ENCODE measurements at regions not wholly inside any gene's neighbourhood (a gene's known extent, or its start where the extent isn't known, plus 50 kb on each side); places are given as distances from the start of the nearest gene placed in this dataset.

DNA sequence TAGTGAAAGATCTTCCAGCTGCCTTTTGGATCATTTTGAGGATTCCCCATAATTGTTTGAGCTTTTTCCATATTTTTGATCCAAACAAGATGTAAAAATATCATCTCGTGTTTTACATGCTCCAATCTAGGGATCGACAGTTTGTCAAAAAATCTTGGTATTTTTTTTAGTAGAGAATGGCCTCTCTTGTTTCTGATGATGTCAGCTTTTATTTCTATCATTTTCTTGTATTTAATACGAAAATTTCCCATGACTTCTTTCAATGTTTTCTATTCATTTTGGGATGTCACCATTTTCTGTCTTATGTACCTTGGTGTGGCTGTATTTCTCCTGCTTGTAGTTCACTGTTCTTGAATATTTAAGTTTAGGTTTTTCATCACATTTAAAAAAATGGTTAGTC lies 812.0 kb upstream of the NCAM2 start (continued):
- peak; percentile 39 for TF ChIP-seq C11orf30 (IDR thresholded peaks at IDR 0.05; ENCODE audit: low read depth)
- TF ChIP-seq, protein P1, sequence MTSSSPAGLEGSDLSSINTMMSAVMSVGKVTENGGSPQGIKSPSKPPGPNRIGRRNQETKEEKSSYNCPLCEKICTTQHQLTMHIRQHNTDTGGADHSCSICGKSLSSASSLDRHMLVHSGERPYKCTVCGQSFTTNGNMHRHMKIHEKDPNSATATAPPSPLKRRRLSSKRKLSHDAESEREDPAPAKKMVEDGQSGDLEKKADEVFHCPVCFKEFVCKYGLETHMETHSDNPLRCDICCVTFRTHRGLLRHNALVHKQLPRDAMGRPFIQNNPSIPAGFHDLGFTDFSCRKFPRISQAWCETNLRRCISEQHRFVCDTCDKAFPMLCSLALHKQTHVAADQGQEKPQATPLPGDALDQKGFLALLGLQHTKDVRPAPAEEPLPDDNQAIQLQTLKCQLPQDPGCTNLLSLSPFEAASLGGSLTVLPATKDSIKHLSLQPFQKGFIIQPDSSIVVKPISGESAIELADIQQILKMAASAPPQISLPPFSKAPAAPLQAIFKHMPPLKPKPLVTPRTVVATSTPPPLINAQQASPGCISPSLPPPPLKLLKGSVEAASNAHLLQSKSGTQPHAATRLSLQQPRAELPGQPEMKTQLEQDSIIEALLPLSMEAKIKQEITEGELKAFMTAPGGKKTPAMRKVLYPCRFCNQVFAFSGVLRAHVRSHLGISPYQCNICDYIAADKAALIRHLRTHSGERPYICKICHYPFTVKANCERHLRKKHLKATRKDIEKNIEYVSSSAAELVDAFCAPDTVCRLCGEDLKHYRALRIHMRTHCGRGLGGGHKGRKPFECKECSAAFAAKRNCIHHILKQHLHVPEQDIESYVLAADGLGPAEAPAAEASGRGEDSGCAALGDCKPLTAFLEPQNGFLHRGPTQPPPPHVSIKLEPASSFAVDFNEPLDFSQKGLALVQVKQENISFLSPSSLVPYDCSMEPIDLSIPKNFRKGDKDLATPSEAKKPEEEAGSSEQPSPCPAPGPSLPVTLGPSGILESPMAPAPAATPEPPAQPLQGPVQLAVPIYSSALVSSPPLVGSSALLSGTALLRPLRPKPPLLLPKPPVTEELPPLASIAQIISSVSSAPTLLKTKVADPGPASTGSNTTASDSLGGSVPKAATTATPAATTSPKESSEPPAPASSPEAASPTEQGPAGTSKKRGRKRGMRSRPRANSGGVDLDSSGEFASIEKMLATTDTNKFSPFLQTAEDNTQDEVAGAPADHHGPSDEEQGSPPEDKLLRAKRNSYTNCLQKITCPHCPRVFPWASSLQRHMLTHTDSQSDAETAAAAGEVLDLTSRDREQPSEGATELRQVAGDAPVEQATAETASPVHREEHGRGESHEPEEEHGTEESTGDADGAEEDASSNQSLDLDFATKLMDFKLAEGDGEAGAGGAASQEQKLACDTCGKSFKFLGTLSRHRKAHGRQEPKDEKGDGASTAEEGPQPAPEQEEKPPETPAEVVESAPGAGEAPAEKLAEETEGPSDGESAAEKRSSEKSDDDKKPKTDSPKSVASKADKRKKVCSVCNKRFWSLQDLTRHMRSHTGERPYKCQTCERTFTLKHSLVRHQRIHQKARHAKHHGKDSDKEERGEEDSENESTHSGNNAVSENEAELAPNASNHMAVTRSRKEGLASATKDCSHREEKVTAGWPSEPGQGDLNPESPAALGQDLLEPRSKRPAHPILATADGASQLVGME (CRISPR knock-in tag; IDR thresholded peaks at IDR 0.05) = no peak
- no peak for TF ChIP-seq MED1 (CRISPR knock-in tag; IDR thresholded peaks at IDR 0.05; ENCODE audit: borderline replicate concordance)
- no peak for TF ChIP-seq SLC30A9 (CRISPR knock-in tag; IDR thresholded peaks at IDR 0.05)
- TF ChIP-seq MAFG (tag; conservative IDR thresholded peaks at IDR 0.05) = 0 out of 2 replicates have a peak, but pooled peaks have one; percentile 11
- TF ChIP-seq MAFK (IDR thresholded peaks at IDR 0.05; ENCODE audit: low read length) = peak; percentile 58; the same call in 1 of the 2 replicates
- TF ChIP-seq, protein P2, sequence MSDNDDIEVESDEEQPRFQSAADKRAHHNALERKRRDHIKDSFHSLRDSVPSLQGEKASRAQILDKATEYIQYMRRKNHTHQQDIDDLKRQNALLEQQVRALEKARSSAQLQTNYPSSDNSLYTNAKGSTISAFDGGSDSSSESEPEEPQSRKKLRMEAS (CRISPR knock-in tag; IDR thresholded peaks at IDR 0.05) = no peak
- TF ChIP-seq ZBED1 (IDR thresholded peaks at IDR 0.05) = no peak
- no peak for TF ChIP-seq NFIX (CRISPR knock-in tag; IDR thresholded peaks at IDR 0.05; ENCODE audit: low read depth)

All from K562 (cell line).